Transverse colon (tissue), 4 donors: ENCODE measurements at regions not wholly inside any gene's neighbourhood (a gene's known extent, or its start where the extent isn't known, plus 50 kb on each side); places are given as distances from the start of the nearest gene placed in this dataset.

Experiments used
- EP300 ChIP-seq: sonication (generic); formaldehyde crosslinking; IDR thresholded peaks from one replicate; pipeline ENCODE4 v1.6.1; 2017; ENCODE audit warnings: antibody characterized with exemption, low read depth
- POLR2A ChIP-seq: fragments of 450-650 bp; IDR thresholded peaks from one replicate; pipeline ENCODE4 v1.6.1; 2016; ENCODE audit warnings: antibody characterized with exemption, mild to moderate bottlenecking, moderate library complexity
- POLR2AphosphoS5 ChIP-seq, 3 donors: sonication (generic); formaldehyde crosslinking; IDR thresholded peaks; one replicate each; pipeline ENCODE4 v1.6.1; 2016; ENCODE audit warnings: antibody characterized with exemption in 3 of 3
- TF ChIP-seq, protein P1 (sequence below), 5 experiments: fragments of 200-600 bp in 3 of 5; fragments of 450-650 bp in 2 of 5; sonication (generic) in 3 of 5; IDR thresholded peaks; 1 replicate in 2 of 5; 2 replicates in 3 of 5; pipeline ENCODE4 v1.5.1; 2016 to 2017; ENCODE audit warnings: antibody characterized with exemption in 5 of 5, inconsistent platforms in 3 of 5, mild to moderate bottlenecking in 2 of 5, moderate library complexity in 1 of 5

DNA sequence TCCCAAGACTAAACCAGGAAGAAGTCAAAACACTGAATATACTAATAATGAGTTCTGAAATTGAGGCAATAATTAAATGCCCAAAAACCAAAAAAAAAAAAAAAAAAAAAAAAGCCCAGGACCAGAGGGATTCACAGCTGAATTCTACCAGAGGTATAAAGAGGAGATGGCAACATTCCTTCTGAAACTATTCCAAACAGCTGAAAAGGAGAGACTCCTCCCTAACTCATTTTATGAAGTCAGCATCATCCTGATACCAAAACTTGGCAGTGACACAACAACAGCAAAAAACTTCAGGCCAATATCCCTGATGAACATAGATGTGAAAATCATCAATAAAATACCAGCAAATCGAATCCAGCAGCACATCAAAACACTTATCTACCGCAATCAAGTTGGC is 108.5 kb upstream of the COL3A1 start:
- TF ChIP-seq, protein P1, sequence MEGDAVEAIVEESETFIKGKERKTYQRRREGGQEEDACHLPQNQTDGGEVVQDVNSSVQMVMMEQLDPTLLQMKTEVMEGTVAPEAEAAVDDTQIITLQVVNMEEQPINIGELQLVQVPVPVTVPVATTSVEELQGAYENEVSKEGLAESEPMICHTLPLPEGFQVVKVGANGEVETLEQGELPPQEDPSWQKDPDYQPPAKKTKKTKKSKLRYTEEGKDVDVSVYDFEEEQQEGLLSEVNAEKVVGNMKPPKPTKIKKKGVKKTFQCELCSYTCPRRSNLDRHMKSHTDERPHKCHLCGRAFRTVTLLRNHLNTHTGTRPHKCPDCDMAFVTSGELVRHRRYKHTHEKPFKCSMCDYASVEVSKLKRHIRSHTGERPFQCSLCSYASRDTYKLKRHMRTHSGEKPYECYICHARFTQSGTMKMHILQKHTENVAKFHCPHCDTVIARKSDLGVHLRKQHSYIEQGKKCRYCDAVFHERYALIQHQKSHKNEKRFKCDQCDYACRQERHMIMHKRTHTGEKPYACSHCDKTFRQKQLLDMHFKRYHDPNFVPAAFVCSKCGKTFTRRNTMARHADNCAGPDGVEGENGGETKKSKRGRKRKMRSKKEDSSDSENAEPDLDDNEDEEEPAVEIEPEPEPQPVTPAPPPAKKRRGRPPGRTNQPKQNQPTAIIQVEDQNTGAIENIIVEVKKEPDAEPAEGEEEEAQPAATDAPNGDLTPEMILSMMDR (IDR thresholded peaks at IDR 0.05) = no peak
- TF ChIP-seq EP300 (no peak), POLR2AphosphoS5 (IDR thresholded peaks at IDR 0.05) (no peak), POLR2A (no peak)
